GM19239 (cell line): ENCODE measurements at regions not wholly inside any gene's neighbourhood (a gene's known extent, or its start where the extent isn't known, plus 50 kb on each side); places are given as distances from the start of the nearest gene placed in this dataset.
"Not testable (repeated sequence)": the region's sequence is repeated elsewhere in the genome, so short reads cannot be mapped to it uniquely, and the experiment has no call there.

Experiments used
- DNase-seq: peaks from one replicate; pipeline ENCODE4 v3.0.0; 2011; ENCODE audit warnings: low spot score; ENCODE audit not compliant: insufficient read length
- FAIRE-seq: peaks from 2 replicates; lab custom pipeline; 2011; peaks lifted over from hg19 to GRCh38; lab: Jason Lieb, UNC

GRCh38 chrX:2577844-2578466, 77.2 kb upstream of the DHRSX start:
- DNase-seq: no peak
- no peak for FAIRE-seq

GRCh38 chrX:2576793-2577192, 76.0 kb upstream of the DHRSX start:
- FAIRE-seq: no peak
- DNase-seq: no peak

GRCh38 chrX:2574271-2574670, 73.5 kb upstream of the DHRSX start:
- DNase-seq: no peak
- no peak for FAIRE-seq

- no peak for FAIRE-seq
Observed at GRCh38 chrX:2572740-2573139, 72.0 kb upstream of the DHRSX start.

GRCh38 chrX:2568125-2568524, 67.3 kb upstream of the DHRSX start:
- no peak for DNase-seq
- no peak for FAIRE-seq

More at GRCh38 chrX:2572740-2573139, 72.0 kb upstream of the DHRSX start:
- DNase-seq: no peak

GRCh38 chrX:2566055-2566454, 65.3 kb upstream of the DHRSX start:
- no peak for FAIRE-seq
- DNase-seq: no peak

- FAIRE-seq (no peak), DNase-seq (no peak)
Observed at GRCh38 chrX:2561456-2561855, 60.7 kb upstream of the DHRSX start.

- FAIRE-seq (no peak), DNase-seq (no peak)
Observed at GRCh38 chrX:2559124-2559523, 58.3 kb upstream of the DHRSX start.

GRCh38 chrX:2554891-2555290, 54.1 kb upstream of the DHRSX start:
- DNase-seq (no peak), FAIRE-seq (no peak)

GRCh38 chrX:2554066-2554465, 53.3 kb upstream of the DHRSX start:
- not testable (repeated sequence) for DNase-seq, FAIRE-seq

- DNase-seq: no peak
Observed at GRCh38 chrX:2552621-2553201, 51.9 kb upstream of the DHRSX start.

GRCh38 chrX:2550328-2551020, 49.7 kb upstream of the DHRSX start:
- DNase-seq (no peak), FAIRE-seq (no peak)

More at GRCh38 chrX:2552621-2553201, 51.9 kb upstream of the DHRSX start:
- FAIRE-seq: no peak
